AG20443 (cell line): ENCODE measurements at regions not wholly inside any gene's neighbourhood (a gene's known extent, or its start where the extent isn't known, plus 50 kb on each side); places are given as distances from the start of the nearest gene placed in this dataset.

Experiments
- DNase-seq: peaks from one replicate; pipeline ENCODE4 v3.0.0; 2012; ENCODE audit warnings: low spot score, mixed read lengths

DNA sequence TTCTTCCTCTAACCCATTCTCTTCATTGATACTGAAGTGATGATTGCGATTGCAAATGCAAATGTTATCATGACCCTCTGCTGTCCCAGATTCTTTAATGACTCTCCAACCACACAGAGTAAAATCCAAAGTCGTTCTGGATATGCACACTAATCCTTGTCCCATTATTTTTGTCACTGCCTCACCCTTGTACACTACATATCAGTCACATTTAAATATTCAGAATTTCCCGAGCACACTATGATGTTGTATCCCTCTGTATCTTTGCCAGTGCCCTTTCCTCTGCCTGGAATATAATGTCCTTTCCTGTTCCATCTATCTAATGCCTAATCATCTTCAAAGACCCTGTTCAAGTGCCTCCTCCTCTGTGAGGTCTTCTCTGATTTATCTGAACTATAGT lies 55.4 kb upstream of the MMP13 start:
- DNase-seq, result no peak

DNA sequence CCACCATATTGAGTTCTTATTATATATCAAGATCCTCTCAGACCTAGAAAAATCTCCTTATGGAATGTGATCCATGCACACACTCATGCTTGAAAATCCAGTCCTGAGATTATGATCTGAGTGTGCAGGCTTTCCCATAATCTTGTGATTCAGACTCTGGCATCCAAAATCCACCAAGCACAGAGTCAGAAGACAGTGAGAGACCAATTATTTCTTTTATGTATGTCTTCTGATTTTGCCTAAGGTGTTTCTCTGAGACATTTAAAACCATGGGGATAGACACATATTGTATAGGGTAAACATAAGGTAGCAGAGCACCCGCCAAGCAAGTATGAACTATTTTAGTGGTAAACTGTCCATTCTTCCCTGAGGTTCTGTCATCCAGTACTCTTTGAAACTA lies 52.0 kb upstream of the MMP13 start:
- DNase-seq, result peak; percentile 46
